Fibroblast of skin of left biceps (primary cell): ENCODE measurements at regions not wholly inside any gene's neighbourhood (a gene's known extent, or its start where the extent isn't known, plus 50 kb on each side); places are given as distances from the start of the nearest gene placed in this dataset.

Source experiments
- DNase-seq, 2 experiments: peaks; one replicate each; pipeline ENCODE4 v3.0.0-alpha.2; 2013; ENCODE audit warnings: low read depth in 2 of 2

DNA sequence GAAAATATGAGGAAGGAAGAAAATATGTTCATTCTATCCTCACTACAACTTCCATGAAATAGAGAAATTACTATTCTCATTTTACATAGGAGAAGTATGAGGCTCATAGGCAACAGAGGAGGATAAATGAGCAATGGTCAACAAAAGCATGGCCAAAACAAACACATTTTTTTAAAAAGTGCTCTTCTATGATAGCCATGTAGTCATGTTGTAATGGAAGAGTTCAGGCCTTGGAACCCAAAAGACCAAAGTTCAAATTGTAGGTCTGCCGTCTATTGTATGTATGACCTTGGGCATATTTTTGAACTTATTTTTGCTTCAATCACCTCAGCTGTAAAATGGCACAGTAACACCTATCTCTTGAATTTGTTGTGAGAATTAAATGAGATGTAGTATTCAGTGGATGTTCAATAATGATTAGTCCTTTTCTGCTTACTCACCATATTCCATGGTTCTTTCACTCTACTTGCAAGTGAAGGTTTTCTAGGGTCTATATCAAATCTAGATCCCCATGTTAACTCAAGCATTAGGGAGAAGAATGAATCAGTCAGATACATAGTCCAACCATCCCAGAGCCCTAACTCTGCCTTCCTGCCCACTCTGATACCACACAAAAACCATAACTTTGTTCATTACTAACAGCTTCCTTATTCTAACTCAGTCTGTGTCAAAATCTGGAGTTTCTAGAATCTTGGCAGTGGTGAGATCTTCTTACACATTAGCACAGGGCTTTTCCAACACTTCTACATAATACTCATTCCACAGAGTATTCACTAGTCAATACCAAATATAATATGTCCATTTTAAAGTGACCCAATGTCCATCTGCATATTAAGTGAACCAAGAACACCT lies 353.2 kb downstream of the PLPP3 start:
- DNase-seq, result no peak

DNA sequence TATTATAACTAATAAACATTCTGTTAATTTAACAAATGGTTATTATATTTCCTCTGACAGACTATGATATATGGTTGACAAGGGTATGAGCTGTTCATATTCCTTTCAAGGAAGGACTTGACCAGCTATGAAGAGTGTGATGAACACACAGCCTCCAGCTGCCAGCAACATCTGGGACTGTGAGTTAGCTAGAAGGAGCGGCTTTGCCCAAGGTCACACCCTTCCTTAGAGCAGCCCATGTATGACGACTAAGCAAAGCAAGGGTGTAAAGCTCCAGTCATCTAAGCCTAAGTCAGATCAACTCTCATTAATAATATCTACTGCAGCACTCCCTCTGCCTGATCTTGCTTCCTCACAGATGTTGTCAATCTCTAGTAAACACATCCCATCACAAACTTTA lies 355.4 kb downstream of the PLPP3 start:
- no peak for DNase-seq

DNA sequence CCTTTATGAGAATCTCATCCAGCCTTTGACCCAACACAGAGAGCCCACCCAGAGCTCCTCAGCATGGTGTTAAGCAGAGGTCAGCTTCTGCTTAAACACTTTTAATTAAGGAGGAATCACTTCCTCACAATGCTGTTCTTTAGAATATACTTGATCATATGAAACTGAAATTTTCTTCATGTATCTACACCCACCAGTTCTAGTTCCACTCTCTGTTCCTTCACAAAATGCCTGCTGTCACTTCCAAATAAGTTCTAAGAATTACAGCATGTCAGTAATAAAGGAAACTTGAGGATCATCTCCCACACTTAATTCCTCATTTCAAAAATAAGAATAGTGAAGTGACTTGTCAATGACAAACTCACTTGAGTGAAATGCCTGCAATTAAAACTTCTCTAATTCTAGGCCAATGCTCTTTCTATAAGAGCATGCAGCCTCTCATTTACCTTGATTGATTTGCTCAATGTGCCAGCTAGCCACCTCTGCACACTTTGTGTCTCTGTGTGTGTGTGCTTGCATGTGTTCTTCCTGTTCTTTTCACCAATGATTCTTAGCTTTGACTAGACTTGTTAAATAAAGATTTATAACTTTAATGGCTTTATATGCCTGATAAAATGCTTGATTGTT lies 356.3 kb downstream of the PLPP3 start:
- no peak for DNase-seq

DNA sequence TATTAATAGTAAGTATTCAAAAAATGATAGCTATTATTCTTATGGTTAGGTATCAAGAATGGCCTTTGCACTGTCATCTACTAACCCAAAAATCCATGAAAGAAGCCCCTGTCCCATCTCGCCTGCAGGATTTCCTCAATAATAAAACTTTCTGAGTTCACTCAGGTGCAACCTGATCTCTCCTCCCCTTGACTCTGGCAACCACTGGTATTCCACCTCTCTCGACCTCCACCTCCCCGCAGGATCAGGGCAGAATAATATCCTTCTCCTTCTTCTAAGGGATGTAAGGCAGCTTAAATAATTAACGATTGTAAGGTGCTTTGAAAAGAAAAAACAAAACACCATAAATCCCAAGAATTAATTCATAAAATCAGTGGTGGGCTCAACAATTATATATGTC lies 359.3 kb downstream of the PLPP3 start:
- DNase-seq, result no peak

DNA sequence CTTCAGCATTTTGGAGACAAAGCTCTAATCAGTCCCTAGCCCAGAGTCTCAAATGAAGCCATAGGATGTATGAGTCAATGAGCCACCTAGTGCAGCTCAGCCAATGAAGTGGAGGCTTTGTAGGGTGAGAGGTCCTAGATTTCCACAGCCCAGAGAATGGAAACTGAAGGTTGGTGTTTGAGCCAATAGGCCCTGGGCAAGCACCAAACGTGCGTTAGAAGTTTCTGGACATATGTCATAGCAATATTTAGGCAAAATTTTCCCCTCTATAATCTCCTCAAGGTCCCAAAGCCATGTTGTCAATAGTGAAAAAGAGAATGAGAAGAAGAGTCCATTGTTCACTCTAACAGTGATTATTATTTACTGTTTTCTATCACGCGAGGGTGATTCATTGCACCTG lies 361.3 kb downstream of the PLPP3 start:
- DNase-seq, result no peak

DNA sequence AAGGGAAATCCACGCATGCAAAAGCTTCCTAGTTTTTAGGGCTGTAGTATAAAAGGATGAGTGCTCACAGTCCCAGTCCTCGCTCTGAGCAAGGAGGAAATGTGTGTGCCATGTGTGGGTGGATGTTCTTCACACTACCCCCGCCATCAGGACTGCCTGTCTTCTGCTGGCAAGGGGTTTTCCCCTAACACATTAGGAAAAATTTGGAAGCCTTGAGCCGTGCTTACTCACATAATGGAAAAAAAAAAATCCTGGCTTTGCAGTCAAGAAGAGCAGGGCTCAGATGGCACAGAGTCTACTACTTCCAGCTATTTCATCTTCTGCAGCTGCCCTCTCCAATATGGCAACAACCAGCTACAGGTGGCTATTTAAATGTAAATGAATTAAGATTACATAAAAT lies 363.1 kb downstream of the PLPP3 start:
- DNase-seq, result no peak

DNA sequence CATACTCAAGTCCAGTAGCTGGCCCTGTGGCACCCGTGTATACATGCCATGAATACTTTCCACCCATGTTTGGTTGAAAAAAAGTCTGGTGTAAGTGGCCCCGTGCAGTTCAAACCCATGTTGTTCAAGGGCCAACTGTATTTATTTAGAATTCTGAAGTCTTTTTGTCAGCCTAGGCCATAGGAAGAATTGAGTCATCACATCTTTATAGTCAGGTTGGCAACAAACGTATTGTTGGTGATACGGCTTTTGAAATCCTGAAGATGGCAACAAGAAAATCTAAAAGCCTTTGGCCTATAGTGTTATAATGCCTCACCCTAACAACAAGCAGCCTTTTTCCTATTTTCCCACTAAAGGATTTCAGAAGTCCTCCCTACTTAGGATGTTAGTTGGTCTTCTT lies 363.6 kb downstream of the PLPP3 start:
- no peak for DNase-seq

DNA sequence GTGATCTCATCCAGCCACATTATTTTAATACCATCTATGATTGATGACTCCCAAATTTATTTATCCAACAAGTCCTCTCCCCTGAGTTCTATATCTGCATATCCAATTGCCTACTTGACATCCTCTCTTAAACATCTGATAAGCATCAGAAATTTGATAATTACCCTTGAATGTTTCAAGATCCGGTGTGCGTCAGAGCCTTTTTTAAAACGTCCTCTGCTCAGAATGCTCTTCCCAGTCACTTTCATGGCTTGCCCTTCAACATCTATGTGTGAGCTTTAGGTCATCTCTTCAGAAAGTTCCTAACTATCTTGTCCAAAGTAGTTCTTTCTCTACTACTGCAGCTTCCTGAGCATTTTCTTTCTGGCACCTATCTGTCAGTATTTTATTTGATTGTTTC lies 364.3 kb downstream of the PLPP3 start:
- no peak for DNase-seq

DNA sequence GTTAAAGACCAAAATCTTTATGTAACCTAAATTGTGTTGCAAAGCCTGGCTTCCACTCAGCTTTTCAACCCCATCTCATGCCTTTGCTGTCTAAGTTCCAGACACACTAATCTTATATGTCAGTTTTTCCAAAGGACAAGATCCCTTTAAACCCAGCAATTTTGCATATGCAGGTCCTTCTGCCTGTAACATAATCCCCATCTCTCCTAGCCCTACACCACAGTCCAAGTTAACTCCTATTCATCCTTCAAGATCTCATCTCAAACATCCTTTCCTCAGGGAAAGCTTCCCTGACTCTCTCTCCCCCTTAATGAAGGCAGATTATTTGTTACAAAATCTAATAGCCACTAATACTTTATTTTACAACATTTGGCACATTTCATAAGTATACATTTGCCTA lies 366.3 kb downstream of the PLPP3 start:
- DNase-seq, result no peak

DNA sequence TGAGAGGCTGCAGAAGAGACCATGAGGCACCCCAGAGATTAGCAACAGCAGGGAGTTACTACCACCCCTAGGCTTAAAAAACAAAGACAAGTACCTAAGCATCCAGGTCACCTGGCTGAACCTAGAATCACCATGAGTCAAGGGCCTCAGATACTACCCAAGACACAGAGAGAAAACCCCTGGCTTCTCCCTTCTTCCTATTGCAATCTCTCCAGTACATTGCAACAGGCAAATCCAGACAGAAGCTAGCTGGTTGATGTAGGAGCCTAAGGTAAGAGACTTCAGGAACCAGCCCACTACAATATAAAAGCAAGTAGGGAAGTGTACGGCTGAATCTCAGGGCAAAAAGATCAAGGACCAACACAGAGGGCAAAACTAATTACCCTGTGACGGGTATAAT lies 367.2 kb downstream of the PLPP3 start:
- no peak for DNase-seq

DNA sequence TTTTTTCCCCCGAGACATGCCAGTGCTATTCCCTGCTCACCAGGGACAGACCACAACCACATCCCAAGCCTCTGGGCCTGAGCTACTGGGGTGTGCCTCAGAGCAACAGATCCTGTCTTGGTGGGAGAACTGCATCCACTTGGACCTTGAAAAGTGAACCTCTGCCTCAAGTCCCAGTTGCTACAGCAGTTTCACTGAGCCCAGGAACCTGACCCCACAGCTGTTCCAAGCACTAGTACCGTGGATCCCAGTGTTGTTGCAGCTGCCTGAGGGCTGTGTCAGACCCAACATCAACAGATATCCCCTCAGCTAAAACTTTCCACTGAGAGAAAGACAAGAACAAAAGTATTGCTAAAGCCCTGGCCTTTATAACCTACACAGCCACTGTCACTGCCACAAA lies 373.0 kb downstream of the PLPP3 start:
- DNase-seq, result no peak

DNA sequence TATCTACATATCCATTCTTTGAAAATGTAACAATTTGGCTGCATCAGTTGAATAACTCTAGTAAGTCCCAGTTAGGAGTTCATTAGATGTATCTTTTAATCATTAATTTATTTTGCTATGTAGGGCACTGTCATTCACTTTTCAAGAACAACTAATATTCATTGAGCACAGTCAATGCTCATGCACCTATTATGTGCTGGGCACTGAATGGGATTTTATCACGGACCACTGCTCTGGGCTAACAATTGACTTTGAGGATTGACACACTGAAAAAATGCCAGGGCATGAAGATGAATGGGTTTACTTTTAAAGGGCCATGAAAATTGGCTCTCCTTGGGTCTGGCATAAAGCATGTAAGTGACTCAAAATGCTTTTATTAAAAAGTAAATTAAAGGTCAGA lies 375.2 kb downstream of the PLPP3 start:
- no peak for DNase-seq

DNA sequence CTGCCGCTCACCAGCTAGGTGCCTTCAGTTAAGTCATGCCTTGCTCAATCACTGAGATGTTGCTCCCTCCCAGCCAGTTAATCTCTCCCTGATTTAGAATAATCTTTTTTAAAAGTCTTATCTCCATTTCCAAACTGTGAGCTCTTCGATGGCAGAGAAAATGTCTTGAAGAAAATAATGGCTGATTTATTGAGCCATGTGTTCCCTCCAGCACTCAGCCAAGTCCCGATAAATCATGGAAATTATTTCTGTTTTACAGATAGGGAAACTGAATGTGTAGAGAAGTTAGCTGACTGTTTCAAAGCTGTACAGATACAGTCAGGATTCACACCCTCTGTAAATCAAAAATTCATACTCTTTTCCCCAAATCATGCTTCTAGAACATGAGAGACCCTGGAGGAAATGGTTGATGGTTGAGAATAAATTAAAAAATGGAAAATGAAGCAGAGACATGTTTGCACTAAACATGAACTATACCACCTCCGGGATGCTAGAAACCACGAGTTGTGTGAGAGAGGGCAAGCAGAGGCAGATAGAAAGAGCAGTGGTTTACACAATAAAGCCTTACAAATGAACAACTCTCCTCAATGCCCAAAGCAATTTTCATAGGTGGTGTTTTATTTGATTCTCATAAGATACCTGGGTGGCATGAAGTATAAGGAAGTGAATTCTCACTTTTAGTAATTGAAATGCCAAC lies 376.4 kb downstream of the PLPP3 start:
- DNase-seq, result no peak

DNA sequence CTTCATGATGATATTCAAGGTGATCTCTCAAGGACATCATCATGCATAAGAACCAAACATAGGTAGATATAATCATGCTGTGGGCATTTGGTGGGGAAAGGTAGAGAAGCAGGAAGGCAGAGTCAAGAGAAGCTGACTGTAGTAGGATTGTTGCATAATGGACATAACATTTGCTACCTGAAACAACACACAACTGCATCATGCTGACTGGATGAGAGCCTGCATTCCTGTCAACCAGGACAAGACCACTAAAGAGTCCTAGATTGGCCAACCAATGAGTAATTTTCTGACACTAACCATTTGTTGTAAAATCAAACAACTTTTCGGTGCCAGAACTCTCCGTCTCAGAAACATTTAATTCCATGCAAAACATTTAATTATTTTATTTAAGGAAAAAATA lies 377.2 kb downstream of the PLPP3 start:
- no peak for DNase-seq

DNA sequence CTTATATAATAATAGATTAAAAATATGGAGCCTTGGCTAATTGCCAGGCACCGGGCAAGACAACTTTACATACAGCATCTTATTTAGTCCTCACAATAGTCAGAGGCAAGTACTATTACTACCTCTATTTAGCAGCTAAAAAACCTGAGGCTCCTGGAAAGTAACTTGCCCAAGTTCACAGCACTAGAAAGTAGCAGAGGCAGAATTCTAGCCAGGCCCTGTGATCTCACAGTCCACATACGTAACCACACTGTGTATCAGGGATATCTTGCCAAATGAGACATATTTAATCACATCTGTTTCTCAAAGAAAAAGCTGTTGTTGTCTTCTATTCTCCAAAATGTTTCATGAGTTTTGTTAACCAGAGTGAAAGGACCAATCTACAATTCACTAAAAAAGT lies 378.5 kb downstream of the PLPP3 start:
- DNase-seq, result no peak

DNA sequence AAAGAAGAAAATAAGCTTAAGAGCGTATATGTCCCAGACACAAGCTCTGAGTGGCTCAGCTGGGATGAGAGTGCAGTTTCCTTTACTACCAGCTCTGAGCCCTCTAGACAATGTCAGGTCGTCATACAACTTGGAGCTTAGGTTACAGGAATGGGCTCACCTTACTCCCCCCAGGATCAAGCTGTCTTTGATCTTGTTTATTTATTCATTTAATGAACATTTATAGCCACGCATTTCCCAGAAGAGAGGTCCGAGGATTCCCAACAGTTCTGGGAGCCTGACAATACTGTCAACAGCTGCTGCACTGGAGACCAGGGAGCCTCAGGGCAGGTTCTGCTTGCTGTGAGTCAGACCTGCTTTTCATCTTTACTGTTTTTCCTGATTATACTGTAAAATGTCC lies 378.9 kb downstream of the PLPP3 start:
- no peak for DNase-seq

DNA sequence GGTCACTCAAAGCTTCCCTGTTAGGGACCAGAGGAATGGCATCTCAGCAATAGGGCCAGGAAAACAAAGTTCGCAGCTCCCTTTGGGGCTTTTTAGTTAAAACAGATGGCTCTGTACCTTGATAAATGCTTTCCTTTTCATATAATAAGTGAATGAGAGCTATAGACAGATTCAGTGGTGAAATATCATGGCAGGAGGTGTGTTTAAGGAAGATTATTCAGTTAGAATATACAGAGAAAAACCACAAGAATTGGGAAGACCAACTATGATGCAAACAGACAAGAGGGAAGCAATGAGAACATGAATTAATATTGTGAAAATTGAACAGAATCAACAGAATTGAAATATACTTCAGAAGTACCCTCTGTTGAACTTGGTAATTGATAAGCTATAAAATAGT lies 379.4 kb downstream of the PLPP3 start:
- DNase-seq, result no peak

DNA sequence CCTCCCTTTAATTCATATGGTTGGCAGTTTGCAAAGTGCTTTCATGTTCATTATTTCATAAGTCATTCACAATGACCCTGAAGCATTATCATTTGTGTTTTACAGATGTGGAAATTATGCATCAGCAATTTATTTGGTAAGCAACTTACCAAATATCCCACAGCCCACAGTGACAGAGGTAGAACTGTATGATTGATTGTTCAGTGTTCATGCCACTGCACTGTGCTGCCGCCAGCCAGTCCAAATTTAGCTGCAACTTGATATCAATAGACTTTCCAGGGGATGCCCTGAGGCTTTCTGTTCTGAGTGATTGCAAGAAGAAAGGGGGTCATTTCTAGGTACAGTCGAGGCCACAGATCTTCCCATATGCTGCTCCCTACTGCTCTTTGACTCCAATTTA lies 380.3 kb downstream of the PLPP3 start:
- DNase-seq, result no peak

DNA sequence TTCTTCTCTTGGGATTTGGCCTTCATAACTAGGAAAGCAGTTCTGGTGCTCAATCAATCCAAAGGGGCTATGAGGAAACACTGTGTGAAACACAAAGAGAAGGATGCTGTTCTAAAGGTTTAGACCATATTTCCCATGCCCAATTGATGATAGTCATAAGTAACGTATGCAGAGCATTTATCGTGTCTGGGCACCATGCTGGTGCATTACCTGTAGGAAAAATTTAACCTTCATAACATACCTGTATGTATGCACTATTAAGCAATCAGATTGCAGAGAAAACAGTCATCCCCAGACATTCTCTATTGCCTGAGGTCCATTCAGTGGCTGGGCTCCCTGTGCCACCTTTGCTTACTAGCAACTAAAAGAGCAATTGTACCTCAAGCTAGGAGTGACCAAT lies 381.4 kb downstream of the PLPP3 start:
- no peak for DNase-seq

DNA sequence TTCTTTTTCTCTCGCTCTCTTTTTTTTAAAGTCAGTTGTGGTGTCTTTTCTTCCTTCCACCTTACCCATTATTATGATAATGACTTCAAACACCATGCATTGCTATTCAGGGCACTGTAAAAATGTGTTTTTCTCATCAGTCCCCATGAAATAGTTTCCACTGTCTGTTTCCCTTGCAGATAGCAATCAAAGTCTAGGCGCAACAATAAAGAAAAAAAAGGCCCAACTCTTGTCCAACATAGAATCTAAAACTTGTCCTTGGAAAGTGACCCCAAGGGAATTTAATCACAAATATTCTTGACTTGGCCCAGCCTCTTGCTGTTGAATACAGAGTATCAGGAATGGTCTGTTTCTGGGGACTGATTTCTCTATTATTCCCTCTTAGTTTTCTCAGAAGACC lies 382.5 kb downstream of the PLPP3 start:
- DNase-seq, result no peak

DNA sequence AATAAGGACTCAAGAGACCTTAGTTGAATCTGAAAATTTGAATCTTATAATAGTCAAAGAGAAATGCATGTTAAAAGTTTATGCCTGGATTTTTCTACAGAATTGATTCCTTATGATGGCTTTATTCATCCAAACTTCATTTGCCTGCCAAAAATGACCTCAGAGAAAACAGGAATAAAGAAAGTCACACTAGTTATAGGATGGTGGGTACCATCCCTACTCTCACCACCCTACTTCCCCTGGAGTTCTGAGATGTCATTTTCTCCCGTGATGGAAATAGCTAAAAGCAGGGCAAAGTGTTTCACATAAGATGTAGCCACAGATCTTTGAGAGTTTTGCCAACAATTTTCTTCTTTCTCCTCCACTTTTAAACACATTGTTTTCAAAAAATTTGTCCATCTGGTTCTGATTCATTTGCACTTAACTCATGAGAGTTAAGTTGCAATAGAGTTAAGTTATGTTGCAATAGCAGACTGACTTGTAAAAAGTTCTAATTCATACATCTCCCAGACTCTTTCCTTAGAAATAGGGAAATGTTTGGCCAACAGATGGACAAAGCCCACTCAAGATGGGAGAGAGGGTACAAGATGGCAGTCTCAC lies 384.6 kb downstream of the PLPP3 start:
- DNase-seq, result peak; percentile 74 to 78

DNA sequence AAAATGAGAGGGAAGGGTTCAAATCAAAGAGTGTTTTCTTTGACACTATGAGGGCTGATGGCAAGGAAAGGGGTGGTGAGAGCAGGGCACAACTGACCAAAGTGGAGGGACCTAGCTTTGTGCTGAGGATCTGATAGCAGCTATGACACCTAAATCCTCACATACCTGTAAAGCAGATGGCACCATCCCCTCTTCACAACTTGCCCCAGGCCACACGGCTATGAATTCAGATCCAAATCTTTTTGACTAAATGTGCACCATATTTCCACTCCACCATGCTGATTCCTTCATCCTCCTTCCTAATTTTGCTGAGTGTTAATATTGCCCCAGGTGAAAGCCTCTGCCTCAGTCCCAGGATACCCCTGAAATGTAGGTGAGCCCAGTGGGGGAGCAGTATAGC lies 385.7 kb downstream of the PLPP3 start:
- no peak for DNase-seq

DNA sequence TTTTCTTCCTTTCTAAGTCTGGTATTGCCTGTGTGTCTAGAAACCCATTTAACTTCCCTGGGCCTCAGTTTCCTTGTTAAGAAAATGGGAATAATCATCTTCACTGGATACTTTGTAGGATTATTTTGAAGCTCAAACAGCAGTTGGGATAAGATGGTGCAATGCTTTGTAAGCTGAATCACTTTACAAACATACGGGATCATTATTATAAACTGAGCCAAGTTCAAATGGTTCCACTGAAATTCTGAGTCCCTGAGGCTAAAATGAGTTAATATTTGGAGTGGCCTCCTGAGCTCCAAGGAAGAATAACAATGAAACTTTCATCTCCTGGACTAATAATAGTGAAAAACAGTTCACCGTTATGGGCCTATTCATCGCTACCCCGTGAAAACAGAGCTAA lies 388.0 kb downstream of the PLPP3 start:
- no peak for DNase-seq
